Gastroesophageal sphincter (tissue), 4 donors: ENCODE measurements at regions not wholly inside any gene's neighbourhood (a gene's known extent, or its start where the extent isn't known, plus 50 kb on each side); places are given as distances from the start of the nearest gene placed in this dataset.

Experiments
- ATAC-seq: fragments of 150-250 bp; one replicate; pipeline ENCODE4 v1.9.1; 2016; ENCODE audit warnings: mild to moderate bottlenecking, moderate library complexity
- H3K27ac ChIP-seq, 4 donors: fragments of 200-600 bp; sonication (generic) in 3 of 4; 1 replicate in 3 of 4; 2 replicates in 1 of 4; pipeline ENCODE4 v1.5.1; 2016 to 2019
- H3K27me3 ChIP-seq: fragments of 200-600 bp; sonication (generic); one replicate; pipeline ENCODE4 v1.5.1; 2019
- H3K36me3 ChIP-seq, 2 donors: fragments of 200-600 bp; sonication (generic); one replicate each; pipeline ENCODE4 v1.5.1; 2019; ENCODE audit warnings: control low read depth in 1 of 2
- H3K4me1 ChIP-seq, 3 donors: fragments of 200-600 bp; sonication (generic); 1 replicate in 2 of 3; 2 replicates in 1 of 3; pipeline ENCODE4 v1.5.1; 2016 to 2019; ENCODE audit warnings: control low read depth in 2 of 3
- H3K4me3 ChIP-seq, 2 donors: fragments of 200-600 bp; sonication (generic); one replicate each; pipeline ENCODE4 v1.5.1; 2019; ENCODE audit warnings: mild to moderate bottlenecking in 1 of 2, moderate library complexity in 1 of 2
- H3K9me3 ChIP-seq, 3 donors: fragments of 200-600 bp; sonication (generic); one replicate each; pipeline ENCODE4 v1.5.1; 2017 to 2019; ENCODE audit warnings: control low read depth in 2 of 3
- CTCF ChIP-seq, 4 experiments: fragments of 200-600 bp in 2 of 4; fragments of 450-650 bp in 2 of 4; sonication (generic) in 1 of 4; IDR thresholded peaks; one replicate each; pipeline ENCODE4 v1.5.1; 2017 to 2019; ENCODE audit warnings: antibody characterized with exemption in 4 of 4, mild to moderate bottlenecking in 2 of 4, moderate library complexity in 2 of 4
- EP300 ChIP-seq: sonication (generic); formaldehyde crosslinking; IDR thresholded peaks from one replicate; pipeline ENCODE4 v1.6.1; 2017; ENCODE audit warnings: antibody characterized with exemption, mild to moderate bottlenecking
- POLR2A ChIP-seq, 2 donors: fragments of 450-650 bp; IDR thresholded peaks; one replicate each; pipeline ENCODE4 v1.6.1; 2017; ENCODE audit warnings: antibody characterized with exemption in 2 of 2, mild to moderate bottlenecking in 2 of 2, moderate library complexity in 1 of 2
- POLR2AphosphoS5 ChIP-seq: sonication (generic); formaldehyde crosslinking; IDR thresholded peaks from one replicate; pipeline ENCODE4 v1.6.1; 2017; ENCODE audit warnings: antibody characterized with exemption
- WGBS, 2 donors: methylation state at CpG; one replicate each; pipeline ENCODE4 v1.1.5; 2018; ENCODE audit warnings: low coverage in 1 of 2; 5-methylcytosine and 5-hydroxymethylcytosine counted together

- H3K27me3 ChIP-seq = no peaks in the 10 kb centered on the region
- TF ChIP-seq EP300 (no peak), CTCF (IDR thresholded peaks at IDR 0.05) (no peak), POLR2A (IDR thresholded peaks at IDR 0.05) (no peak), POLR2AphosphoS5 (no peak)
- 100% methylated on average over 2 of the region's 10 CpGs; no CpG with 5 or more reads in 1 of the 2 donors for WGBS, 2 donors
Measured at GRCh38 chr20:57787151-57787989, 77.6 kb upstream of the PMEPA1 start.

GRCh38 chr20:57786304-57786932, 76.6 kb upstream of the PMEPA1 start:
- Histone ChIP-seq H3K36me3 (no peaks in the 10 kb centered on the region), H3K9me3 (no peaks in the 10 kb centered on the region), H3K27ac (no peak overlapping the region), H3K4me3 (no peak overlapping the region), H3K27me3 (no peaks in the 10 kb centered on the region), H3K4me1 (no peaks in the 10 kb centered on the region)
- no peak for ATAC-seq
- 60 to 82% methylated on average over 1 to 10 of the region's 14 CpGs for WGBS, 2 donors
- TF ChIP-seq POLR2AphosphoS5 = no peak
- TF ChIP-seq POLR2A (IDR thresholded peaks at IDR 0.05) = no peak
- no peak for TF ChIP-seq CTCF (IDR thresholded peaks at IDR 0.05)
- no peak for TF ChIP-seq EP300

More at GRCh38 chr20:57787151-57787989, 77.6 kb upstream of the PMEPA1 start:
- H3K9me3 ChIP-seq = no peaks in the 10 kb centered on the region
- H3K27ac ChIP-seq = no peak overlapping the region
- no peak overlapping the region for H3K4me3 ChIP-seq
- H3K36me3 ChIP-seq = no peaks in the 10 kb centered on the region
- no peak for ATAC-seq
- no peaks in the 10 kb centered on the region for H3K4me1 ChIP-seq

- TF ChIP-seq POLR2A (IDR thresholded peaks at IDR 0.05) = no peak
- no peak for TF ChIP-seq EP300
- TF ChIP-seq POLR2AphosphoS5 = no peak
- TF ChIP-seq CTCF (IDR thresholded peaks at IDR 0.05) = no peak
Measured at GRCh38 chr20:57785720-57786119, 75.9 kb upstream of the PMEPA1 start.

GRCh38 chr20:57785061-57785460, 75.2 kb upstream of the PMEPA1 start:
- Histone ChIP-seq H3K4me3 (no peak overlapping the region), H3K4me1 (no peaks in the 10 kb centered on the region), H3K9me3 (no peaks in the 10 kb centered on the region), H3K36me3 (no peaks in the 10 kb centered on the region), H3K27me3 (no peaks in the 10 kb centered on the region), H3K27ac (no peak overlapping the region)
- TF ChIP-seq POLR2A (IDR thresholded peaks at IDR 0.05) (no peak), EP300 (no peak), POLR2AphosphoS5 (no peak), CTCF (IDR thresholded peaks at IDR 0.05) (no peak)
- 82% methylated on average over 3 of the region's 4 CpGs; no CpG with 5 or more reads in 1 of the 2 donors for WGBS, 2 donors
- ATAC-seq = no peak

More at GRCh38 chr20:57785720-57786119, 75.9 kb upstream of the PMEPA1 start:
- H3K4me3 ChIP-seq = no peak overlapping the region
- H3K9me3 ChIP-seq = no peaks in the 10 kb centered on the region
- no peak overlapping the region for H3K27ac ChIP-seq
- 63 to 64% methylated on average over 2 to 3 of the region's 6 CpGs for WGBS, 2 donors
- ATAC-seq = no peak
- no peaks in the 10 kb centered on the region for H3K36me3 ChIP-seq
- no peaks in the 10 kb centered on the region for H3K27me3 ChIP-seq
- no peaks in the 10 kb centered on the region for H3K4me1 ChIP-seq
